ENCODE measurements at regions not wholly inside any gene's neighbourhood (a gene's known extent, or its start where the extent isn't known, plus 50 kb on each side); places are given as distances from the start of the nearest gene placed in this dataset.

DNA sequence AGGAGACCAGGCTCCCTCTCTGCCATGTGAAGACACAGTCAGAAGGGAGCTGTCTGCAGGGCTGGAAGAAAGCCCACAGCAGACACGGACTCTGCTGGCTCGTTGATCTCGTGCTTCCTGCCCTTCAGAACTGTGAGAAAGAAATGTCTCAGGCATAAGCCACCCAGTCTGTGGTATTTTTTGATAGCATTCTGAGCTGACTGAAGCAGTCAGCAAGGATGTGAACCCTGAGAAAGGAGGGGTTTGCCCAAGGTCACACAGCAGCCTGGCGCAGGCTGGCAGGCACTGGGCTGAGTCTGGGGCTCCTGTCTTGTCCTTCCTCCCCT is 255.1 kb upstream of the B3GAT1 start:
- Mint-ChIP-seq H3K9me3 (ENCODE audit: unreplicated experiment) (peaks cover 3% of the 10 kb centered on the region), H3K27ac (ENCODE audit: unreplicated experiment) (peak overlapping the region; percentile 55), H3K36me3 (ENCODE audit: low read depth, unreplicated experiment) (no peaks in the 10 kb centered on the region), H3K4me3 (ENCODE audit: unreplicated experiment) (no peak overlapping the region), H3K27me3 (ENCODE audit: low read depth, unreplicated experiment) (peaks cover 55% of the 10 kb centered on the region), H3K4me1 (ENCODE audit: low read depth, unreplicated experiment) (no peaks in the 10 kb centered on the region)
- H3K4me3 ChIP-seq (ENCODE audit: insufficient read depth, low read depth, low read length) = no peak overlapping the region
- no peaks in the 10 kb centered on the region for H3K4me1 ChIP-seq (ENCODE audit: insufficient read depth, low read length)
- no peak overlapping the region for H3K27ac ChIP-seq (ENCODE audit: low read depth, low read length)
- no peak overlapping the region for H3K9ac ChIP-seq (ENCODE audit: low read length)
- H3K36me3 ChIP-seq (ENCODE audit: insufficient read depth, low read length) = no peaks in the 10 kb centered on the region
- DNase-seq (ENCODE audit: low read depth) (no peak), FAIRE-seq (no peak)
- H3K79me2 ChIP-seq (ENCODE audit: insufficient read depth, low read length) = no peaks in the 10 kb centered on the region
- H2AFZ ChIP-seq (ENCODE audit: low read depth, low read length) = no peak overlapping the region
- no peaks in the 10 kb centered on the region for H4K20me1 ChIP-seq (ENCODE audit: insufficient read depth, low read length)
- no peak for TF ChIP-seq CTCF (IDR thresholded peaks at IDR 0.05; ENCODE audit: insufficient read depth, low read depth, low read length)
- TF ChIP-seq EZH2 (IDR thresholded peaks at IDR 0.05; ENCODE audit: insufficient read depth, low read length) = no peak
- no peak overlapping the region for H3K4me2 ChIP-seq (ENCODE audit: low read length)
- H3K9me3 ChIP-seq (ENCODE audit: insufficient read depth, low read depth, low read length) = peaks cover 22% of the 10 kb centered on the region
- no peaks in the 10 kb centered on the region for H3K27me3 ChIP-seq (ENCODE audit: insufficient read depth, low read length)

DNA sequence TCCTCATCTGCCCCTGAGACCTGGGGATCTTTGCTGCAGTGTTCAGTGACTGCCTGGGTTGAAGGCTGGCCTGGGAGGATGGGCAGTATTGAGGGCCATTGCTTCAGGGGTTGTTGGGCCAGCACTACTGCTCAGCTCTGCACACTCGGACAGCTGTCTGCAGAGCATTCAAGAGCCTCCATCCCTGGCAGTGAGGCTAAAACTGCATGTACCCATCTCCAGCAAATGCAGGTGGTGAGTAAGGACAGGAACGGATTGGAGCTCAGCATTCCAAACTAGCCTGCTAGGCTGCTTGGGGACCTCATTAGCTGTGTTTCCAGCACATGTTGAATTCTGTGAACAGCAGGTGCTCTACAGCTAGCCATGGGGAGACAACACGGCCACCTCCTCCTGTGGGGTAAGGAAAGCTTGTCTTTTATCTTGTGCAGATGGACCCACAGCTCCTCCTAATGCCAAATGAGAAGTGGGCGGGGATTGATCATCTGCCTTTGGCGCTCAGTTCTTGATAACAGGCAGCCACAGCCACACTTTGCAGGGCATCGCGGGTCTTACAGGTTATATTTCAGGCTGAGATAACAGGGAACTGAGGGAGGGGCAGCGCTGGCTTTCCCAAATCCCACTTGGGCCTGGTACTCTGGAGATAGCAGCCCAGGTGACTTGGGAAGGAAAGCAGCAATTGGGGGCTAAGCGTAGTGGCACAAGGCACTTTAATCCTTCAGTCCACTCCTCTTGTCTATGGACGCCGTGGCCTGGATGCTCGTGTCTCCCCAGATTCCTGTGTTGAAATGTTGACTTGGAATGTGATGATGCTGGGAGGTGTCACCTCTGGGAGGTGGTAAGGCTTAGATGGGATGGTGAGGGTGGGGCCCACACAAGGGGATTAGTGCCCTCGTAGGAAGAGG is 254.5 kb upstream of the B3GAT1 start:
- Histone ChIP-seq H3K27ac (ENCODE audit: low read depth, low read length) (no peak overlapping the region), H3K4me3 (ENCODE audit: insufficient read depth, low read depth, low read length) (no peak overlapping the region), H3K4me1 (ENCODE audit: insufficient read depth, low read length) (no peaks in the 10 kb centered on the region), H3K9me3 (ENCODE audit: insufficient read depth, low read depth, low read length) (peaks cover 22% of the 10 kb centered on the region), H3K27me3 (ENCODE audit: insufficient read depth, low read length) (no peaks in the 10 kb centered on the region), H3K79me2 (ENCODE audit: insufficient read depth, low read length) (no peaks in the 10 kb centered on the region), H4K20me1 (ENCODE audit: insufficient read depth, low read length) (no peaks in the 10 kb centered on the region), H3K36me3 (ENCODE audit: insufficient read depth, low read length) (no peaks in the 10 kb centered on the region), H3K9ac (ENCODE audit: low read length) (no peak overlapping the region), H3K4me2 (ENCODE audit: low read length) (no peak overlapping the region), H2AFZ (ENCODE audit: low read depth, low read length) (no peak overlapping the region)
- DNase-seq (ENCODE audit: low read depth) = no peak
- TF ChIP-seq EZH2 (IDR thresholded peaks at IDR 0.05; ENCODE audit: insufficient read depth, low read length) (no peak), CTCF (IDR thresholded peaks at IDR 0.05; ENCODE audit: insufficient read depth, low read depth, low read length) (no peak)
- Mint-ChIP-seq H3K4me1 (ENCODE audit: low read depth, unreplicated experiment) (no peaks in the 10 kb centered on the region), H3K27me3 (ENCODE audit: low read depth, unreplicated experiment) (peaks cover 49% of the 10 kb centered on the region), H3K27ac (ENCODE audit: unreplicated experiment) (peak overlapping the region; percentile 55), H3K9me3 (ENCODE audit: unreplicated experiment) (peaks cover 3% of the 10 kb centered on the region), H3K4me3 (ENCODE audit: unreplicated experiment) (no peak overlapping the region), H3K36me3 (ENCODE audit: low read depth, unreplicated experiment) (no peaks in the 10 kb centered on the region)
- FAIRE-seq = no peak

Measured in astrocyte (in vitro differentiated cells and primary cell).